ENCODE measurements at regions not wholly inside any gene's neighbourhood (a gene's known extent, or its start where the extent isn't known, plus 50 kb on each side); places are given as distances from the start of the nearest gene placed in this dataset.
"Not testable (repeated sequence)": the region's sequence is repeated elsewhere in the genome, so short reads cannot be mapped to it uniquely, and the experiment has no call there.

GRCh38 chr6:86203044-86203443, 560.4 kb upstream of the SYNCRIP start:
- no peak for DNase-seq

DNA sequence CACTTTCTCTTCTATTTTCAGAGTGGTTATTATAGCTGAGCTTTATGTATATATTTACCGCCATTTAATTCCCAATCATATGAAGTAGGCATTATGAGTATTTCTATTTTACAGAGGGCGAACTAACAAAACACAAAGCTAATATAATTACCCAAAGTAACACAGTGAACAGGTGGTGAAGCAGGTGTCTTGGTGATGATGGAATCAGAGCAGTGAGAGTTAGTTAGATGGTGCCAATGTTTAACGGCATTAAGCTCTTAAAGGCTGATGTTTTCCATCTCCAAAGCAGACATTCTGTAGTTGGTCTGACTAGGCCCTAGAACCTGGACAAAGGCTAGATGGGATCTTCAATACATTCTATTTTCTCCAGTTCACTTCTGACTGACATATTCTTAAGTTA, 551.1 kb upstream of the SYNCRIP start:
- DNase-seq: no peak

- DNase-seq: no peak
Measured at GRCh38 chr6:86192123-86192522, 549.4 kb upstream of the SYNCRIP start.

GRCh38 chr6:86175149-86175548, 532.5 kb upstream of the SYNCRIP start:
- DNase-seq: not testable (repeated sequence)

DNA sequence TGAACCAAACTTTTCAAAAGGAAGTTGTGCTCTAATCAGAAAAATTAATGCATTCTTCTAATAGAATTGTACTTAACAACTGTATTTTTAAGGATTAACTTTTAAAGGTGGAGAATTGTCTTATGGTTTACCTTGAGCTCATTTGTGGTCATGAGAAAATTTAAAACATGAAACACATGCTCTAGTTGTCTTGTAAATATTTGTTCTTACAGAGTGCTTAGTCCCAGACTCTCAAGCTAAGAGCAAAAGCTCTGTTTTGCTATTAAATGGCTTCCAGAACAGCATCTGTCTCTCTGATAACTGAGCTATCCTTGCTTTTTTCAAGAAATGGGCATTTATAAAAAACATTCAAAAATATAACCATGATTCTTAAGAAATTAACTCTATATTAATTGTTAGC, 512.2 kb upstream of the SYNCRIP start:
- no peak for DNase-seq

DNA sequence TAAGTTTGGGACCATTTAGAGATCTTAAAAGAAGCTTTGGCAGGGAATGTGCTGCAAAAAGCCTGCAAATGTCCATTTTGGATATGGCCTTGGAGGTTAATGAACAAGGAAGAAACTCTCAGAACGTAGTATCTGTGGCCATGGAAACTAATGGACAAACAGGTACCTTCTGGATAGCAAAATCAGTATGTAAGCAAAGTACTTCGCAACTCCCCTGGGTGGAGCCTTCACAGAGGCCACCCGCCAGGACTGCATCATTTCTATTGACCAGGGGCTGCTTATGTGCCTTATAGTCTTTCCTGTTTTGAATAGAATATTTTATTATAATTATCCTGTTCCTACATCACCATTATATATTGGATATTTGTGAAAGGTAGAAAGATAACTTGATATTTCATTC, 510.8 kb upstream of the SYNCRIP start:
- no peak for DNase-seq

DNA sequence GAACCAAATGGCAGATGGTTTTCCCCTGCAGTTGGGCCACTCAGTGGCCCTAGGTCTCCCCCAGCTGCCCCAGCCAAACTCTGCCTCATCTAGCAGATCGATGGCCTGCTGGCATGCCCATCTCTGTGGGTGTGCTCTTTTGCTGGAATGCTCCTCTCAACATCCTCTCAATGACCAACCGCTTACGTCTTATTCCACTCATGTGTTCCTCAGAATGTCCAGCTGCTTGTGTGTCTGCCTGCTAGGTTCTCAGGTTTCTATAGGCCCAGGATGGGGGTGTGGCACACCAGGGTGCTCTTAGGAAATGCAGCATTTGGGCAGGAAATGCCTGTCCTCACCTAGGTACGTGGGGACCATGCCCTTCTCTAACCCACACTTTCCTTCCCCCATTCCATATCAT, 509.9 kb upstream of the SYNCRIP start:
- no peak for DNase-seq

DNA sequence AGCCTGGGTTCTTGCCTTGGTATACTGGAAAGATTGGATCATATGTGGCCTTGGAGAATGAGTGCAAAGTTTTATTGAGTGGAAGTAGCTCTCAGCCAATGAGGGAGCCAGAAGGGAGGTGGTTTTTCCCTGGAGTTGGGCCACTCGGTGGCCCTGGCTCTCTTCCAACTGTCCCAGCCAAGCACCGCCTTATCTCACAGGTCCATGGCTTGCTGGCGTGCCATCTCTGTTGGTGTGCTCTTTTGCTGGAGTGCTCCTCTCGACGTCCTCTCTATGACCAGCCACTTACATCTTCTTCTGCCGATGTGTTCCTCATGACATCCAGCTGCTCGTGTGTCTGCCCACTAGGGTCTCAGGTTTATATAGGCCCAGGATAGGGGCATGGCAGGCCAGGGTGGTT, 505.9 kb upstream of the SYNCRIP start:
- DNase-seq: no peak

DNA sequence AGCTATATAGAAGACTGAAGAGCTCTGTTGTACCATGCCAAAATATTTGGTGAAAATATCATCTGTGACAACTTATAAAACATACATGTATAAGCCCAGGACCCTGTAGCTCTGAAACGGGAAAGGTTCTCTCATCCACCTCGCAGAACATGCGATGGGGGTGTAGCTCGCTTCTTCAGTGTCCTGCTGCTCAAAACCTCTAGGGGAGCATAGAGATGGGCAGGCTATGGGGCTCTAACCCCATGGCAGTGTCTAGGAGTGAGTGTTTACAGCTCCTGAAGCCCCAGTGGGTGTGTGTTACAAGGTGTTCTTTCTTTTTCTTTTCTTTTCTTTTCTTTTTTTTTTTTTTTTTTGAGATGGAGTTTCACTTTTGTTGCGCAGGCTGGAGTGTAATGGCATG, 505.2 kb upstream of the SYNCRIP start:
- no peak for DNase-seq

DNA sequence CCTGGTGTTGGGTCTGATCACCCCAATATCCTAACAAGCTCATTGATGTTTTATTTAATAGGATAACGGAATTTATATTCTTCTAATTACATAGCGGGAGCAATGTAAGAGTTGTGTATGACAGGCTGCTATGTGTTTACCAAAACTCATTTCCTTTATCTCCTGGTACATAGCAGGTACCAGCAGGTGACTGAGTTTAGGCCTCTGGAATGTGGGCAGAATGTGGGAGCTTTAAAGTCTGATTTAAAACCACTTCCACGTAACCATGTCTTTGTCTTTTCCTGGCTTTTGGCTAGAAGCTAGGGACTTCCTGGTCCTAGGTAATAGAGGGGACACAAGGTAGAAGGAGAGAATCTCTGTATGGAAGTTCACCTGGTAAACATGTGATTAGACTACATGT, 504.6 kb upstream of the SYNCRIP start:
- DNase-seq: no peak

DNA sequence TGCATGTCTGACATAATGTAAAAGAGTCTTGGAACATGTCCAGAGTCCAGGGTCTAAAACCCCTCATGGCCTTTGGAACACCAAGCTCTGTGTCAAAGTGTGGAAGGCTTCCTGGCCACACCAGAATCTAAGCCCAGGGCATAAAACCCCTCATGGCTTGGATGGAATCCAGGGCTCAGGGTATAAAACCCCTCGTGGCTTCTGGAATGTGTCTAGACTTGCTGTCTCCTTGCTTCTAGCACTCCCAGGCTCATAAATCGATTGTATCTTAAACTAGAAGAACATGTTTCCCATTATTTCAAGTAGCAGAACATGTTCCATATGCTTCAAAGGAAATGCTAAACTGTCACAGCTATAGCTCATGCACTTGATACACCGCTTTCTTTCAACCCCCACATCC, 504.1 kb upstream of the SYNCRIP start:
- DNase-seq: not testable (repeated sequence)

- no peak for DNase-seq
Measured at GRCh38 chr6:86142326-86142725, 499.6 kb upstream of the SYNCRIP start.

- DNase-seq: no peak
Measured at GRCh38 chr6:86128130-86128814, 485.6 kb upstream of the SYNCRIP start.

DNA sequence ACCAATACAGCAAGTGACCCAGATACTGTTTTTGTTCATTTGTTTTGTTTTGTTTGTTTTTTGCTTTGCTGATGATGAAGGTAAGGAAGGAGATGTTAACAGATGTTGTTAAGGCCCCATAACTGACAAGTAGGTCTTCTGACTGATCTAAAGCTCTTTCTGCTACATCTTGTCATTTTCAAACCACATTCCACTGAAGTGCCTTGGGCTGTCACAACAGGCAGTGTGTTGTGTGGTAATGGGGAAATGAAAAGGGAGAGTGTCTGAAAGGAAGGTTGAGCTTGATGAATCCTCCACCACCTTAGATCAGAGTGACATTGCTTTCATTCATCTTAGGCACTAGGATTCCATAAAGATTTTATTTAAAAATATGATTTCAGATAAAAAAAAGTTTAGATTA, 479.4 kb upstream of the SYNCRIP start:
- DNase-seq: no peak

DNA sequence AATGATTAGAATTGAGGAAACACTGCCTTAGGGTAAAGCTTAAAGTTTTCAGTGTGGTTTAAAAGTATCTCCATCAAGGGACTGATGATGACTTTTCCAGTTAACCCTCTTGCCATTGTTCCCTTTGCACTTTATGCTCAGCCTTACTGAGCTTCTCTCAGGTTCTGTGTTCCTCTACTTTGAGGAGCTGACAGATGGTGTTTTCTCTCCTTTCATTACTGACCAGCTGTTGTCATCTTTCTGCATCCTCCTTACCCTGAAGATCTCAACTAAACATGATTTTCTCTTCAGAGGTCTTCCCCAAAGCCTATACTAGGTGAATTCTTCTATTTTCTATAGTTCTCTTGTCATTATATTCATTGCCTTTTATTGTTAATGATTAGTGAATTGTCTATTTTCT, 475.6 kb upstream of the SYNCRIP start:
- no peak for DNase-seq

GRCh38 chr6:86107985-86108384, 465.3 kb upstream of the SYNCRIP start:
- DNase-seq: no peak

DNA sequence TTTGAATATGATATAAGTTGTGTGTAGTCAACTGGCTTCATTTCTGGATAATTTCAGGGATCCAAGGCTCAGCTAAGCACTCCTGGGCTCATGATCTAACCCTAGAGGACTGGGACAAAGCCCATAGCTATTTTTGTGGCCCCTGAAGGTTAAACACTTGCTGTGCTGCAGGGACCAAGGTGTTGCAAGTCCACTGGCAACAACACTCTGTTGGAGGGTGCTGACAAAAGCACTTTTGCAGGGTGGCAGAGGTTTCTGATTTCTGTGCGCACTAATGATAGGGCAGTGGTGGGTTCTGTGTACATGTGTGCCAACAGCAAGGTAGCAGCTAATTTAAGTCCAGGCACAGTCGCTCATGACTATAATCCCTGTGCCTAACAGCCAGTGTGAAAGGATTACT, 445.3 kb upstream of the SYNCRIP start:
- DNase-seq: no peak

GRCh38 chr6:86079938-86080337, 437.3 kb upstream of the SYNCRIP start:
- DNase-seq: no peak

DNA sequence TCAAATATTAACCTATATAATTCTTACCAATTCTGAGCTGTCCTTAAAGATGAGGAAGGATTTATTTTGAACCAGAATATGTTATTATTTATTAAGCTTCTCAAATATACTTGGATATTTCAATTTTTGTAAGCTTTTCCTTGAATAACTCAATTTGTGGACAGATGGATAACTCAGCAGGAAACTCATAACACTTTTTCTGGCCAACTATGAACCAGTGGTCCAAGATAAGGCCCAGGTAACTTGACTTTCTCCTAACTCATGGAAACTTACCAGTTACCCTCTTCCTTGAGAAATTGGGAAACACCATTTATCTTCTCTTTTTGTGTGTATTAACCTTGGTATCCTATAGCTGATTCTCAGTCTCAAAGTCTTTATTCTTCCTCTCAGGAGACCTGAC, 427.5 kb upstream of the SYNCRIP start:
- no peak for DNase-seq

DNA sequence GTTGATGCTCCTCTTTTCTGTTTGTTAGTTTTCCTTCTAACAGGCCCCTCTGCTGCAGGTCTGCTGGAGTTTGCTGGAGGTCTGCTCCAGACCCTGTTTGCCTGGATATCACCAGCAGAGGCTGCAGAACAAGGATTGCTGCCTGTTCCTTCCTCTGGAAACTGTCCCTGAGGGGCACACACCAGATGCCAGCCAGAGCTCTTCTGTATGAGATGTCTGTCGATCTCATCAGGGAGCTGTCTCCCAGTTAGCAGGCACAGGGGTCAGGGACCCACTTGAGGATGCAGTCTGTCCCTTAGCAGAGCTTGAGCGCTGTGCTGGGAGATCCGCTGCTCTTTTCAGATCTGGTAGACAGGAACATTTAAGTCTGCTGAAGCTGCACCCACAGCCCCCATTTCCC, 422.3 kb upstream of the SYNCRIP start:
- DNase-seq: not testable (repeated sequence)

DNA sequence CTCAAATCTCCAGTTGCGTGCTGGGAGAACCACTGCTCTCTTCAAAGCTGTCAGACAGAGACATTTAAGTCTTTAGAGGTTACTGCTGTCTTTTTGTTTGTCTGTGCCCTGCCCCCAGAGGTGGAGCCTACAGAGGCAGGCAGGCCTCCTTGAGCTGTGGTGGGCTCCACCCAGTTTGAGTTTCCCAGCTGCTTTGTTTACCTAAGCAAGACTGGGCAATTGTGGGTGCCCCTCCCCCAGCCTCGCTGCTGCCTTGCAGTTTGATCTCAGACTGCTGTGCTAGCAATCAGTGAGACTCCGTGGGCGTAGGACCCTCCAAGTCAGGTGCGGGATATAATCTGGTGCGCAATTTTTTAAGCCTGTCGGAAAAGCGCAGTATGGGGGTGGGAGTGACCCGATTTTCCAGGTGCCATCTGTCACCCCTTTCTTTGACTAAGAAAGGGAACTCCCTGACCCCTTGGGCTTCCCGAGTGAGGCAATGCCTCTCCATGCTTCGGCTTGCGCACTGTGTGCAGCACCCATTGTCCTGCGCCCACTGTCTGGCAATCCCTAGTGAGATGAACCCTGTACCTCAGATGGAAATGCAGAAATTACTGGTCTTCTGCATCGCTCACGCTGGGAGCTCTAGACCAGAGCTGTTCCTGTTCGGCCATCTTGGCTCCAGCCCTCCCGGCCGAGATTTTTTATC, 414.8 kb upstream of the SYNCRIP start:
- DNase-seq: not testable (repeated sequence)

GRCh38 chr6:86045038-86045437, 402.4 kb upstream of the SYNCRIP start:
- DNase-seq: no peak

- no peak for DNase-seq
Measured at GRCh38 chr6:86042214-86042613, 399.5 kb upstream of the SYNCRIP start.

DNA sequence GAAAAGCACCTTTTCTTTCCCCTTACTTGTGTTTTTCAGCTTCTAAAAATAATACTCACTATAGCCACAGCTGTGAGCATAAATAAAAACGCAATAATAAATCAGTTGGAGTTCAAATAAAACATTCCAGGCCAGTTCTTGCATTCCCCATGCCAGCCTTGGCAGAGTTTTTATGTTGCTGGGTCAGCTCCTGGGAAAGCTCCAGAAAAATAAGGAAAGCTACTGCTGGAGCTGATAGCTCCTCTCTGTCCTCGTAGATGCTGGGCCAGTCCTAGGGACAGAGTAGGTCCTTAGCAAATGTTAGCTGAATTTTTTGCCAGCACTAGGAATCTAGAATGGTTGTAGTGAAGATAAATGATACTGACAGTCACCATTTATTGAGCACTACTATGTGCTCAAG, 389.0 kb upstream of the SYNCRIP start:
- no peak for DNase-seq

DNA sequence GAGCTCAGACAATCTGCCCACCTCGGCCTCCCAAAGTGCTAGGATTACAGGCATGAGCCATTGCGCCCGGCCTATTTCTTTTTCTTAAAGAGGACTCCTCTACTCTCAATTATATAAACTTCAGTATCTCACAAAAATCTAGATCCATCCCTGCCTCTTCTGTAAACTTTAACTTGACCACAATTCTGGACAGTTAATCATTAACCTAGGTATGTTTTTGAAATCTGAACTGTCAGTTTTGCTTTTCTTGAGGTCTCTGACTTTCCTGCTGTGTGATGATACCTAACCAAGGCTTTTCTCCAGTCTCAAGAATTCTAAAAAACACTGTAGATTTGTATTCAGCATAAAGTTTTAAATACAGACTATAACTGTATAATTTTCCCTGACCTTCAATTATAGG, 388.2 kb upstream of the SYNCRIP start:
- DNase-seq: no peak

All from NCI-H2107 (cell line).